NCI-H345 (cell line): ENCODE measurements at regions not wholly inside any gene's neighbourhood (a gene's known extent, or its start where the extent isn't known, plus 50 kb on each side); places are given as distances from the start of the nearest gene placed in this dataset.
"Not testable (repeated sequence)": the region's sequence is repeated elsewhere in the genome, so short reads cannot be mapped to it uniquely, and the experiment has no call there.

Experiments used
- DNase-seq: peaks from one replicate; lab custom pipeline; 2025; lab: John Stamatoyannopoulos, UW

GRCh38 chr1:199930067-199930466, 97.4 kb upstream of the NR5A2 start:
- DNase-seq = not testable (repeated sequence)

GRCh38 chr1:199931666-199932377, 95.7 kb upstream of the NR5A2 start:
- DNase-seq = no peak

- no peak for DNase-seq
Measured at GRCh38 chr1:199932462-199932861, 95.0 kb upstream of the NR5A2 start.

GRCh38 chr1:199936441-199936840, 91.1 kb upstream of the NR5A2 start:
- no peak for DNase-seq

GRCh38 chr1:199937161-199937560, 90.3 kb upstream of the NR5A2 start:
- no peak for DNase-seq

GRCh38 chr1:199937661-199938060, 89.8 kb upstream of the NR5A2 start:
- DNase-seq = no peak

- no peak for DNase-seq
Measured at GRCh38 chr1:199944986-199945385, 82.5 kb upstream of the NR5A2 start.

GRCh38 chr1:199945591-199945990, 81.9 kb upstream of the NR5A2 start:
- no peak for DNase-seq

- no peak for DNase-seq
Measured at GRCh38 chr1:199946305-199947155, 81.0 kb upstream of the NR5A2 start.

- DNase-seq = peak; percentile 26
Measured at GRCh38 chr1:199948587-199949280, 78.8 kb upstream of the NR5A2 start.

GRCh38 chr1:199951005-199951404, 76.5 kb upstream of the NR5A2 start:
- not testable (repeated sequence) for DNase-seq

GRCh38 chr1:199953651-199954050, 73.9 kb upstream of the NR5A2 start:
- no peak for DNase-seq

GRCh38 chr1:199954699-199955098, 72.8 kb upstream of the NR5A2 start:
- no peak for DNase-seq

GRCh38 chr1:199955235-199955634, 72.3 kb upstream of the NR5A2 start:
- DNase-seq = no peak

- DNase-seq = no peak
Measured at GRCh38 chr1:199956005-199956404, 71.5 kb upstream of the NR5A2 start.

GRCh38 chr1:199959033-199959774, 68.3 kb upstream of the NR5A2 start:
- DNase-seq = peak; percentile 72

GRCh38 chr1:199959775-199960110, 67.8 kb upstream of the NR5A2 start:
- DNase-seq = no peak

- no peak for DNase-seq
Measured at GRCh38 chr1:199970125-199970524, 57.4 kb upstream of the NR5A2 start.

GRCh38 chr1:199976496-199977144, 50.9 kb upstream of the NR5A2 start:
- DNase-seq = no peak
